ENCODE measurements at regions not wholly inside any gene's neighbourhood (a gene's known extent, or its start where the extent isn't known, plus 50 kb on each side); places are given as distances from the start of the nearest gene placed in this dataset.

DNA sequence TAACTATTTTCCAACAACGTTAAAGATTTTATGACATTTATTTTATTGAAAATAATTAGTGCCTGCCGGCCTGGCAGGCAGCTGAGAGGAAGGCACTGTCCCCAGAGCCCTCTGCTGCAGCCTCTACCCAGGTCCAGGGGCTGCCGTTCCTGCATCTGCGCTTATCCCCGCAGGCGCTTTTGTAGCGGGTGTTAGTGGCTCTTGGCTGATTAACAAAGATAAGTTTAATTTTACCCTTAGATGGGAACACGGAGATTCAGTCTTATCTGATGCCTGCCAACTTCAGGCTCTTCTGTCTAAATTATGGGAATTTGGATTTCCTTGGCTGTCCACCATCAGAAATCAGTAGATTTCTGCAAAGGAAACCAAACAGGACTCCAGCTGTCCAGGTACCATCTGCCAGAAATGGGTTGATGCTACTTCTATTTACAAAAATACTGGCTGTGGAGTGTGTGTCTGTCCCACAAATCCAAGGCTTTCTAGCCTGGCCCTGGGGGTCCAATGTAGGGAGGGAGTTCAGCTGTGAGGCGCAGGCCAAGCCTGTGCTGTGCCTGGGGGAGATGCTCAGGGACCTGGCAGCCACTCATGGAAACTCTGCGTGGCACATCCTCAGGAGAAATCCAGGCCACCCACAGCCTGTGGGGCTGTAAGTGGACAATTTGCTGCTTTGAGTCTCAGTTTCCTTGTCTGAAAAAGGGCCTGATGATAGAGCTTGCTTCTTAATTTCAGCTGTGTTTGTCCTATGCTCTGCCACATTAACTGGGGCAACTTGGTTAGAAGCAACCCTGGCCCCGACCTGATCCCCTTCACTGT lies 62.0 kb upstream of the IGFBP3 start:
- DNase-seq (ENCODE audit: low spot score): no peak

DNA sequence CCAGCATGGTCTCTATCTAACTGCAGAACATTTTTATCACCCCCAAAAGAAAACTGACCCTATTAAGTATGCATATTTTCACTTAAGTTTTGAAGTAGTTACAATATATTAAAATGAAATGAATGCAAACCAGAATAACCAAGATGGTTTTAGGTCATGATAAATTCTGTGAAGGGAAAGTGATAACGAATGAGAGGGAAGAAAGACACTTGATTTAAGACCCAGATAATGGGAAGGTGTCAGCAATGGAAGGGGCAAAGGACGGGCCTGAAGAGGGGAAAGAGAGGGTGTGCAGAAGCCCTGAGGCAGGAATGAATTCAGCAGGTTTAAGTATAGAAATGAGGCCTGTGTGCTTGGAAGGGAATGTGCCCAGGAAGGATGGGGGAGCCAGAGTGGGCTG lies 61.1 kb upstream of the IGFBP3 start:
- no peak for DNase-seq (ENCODE audit: low spot score)

DNA sequence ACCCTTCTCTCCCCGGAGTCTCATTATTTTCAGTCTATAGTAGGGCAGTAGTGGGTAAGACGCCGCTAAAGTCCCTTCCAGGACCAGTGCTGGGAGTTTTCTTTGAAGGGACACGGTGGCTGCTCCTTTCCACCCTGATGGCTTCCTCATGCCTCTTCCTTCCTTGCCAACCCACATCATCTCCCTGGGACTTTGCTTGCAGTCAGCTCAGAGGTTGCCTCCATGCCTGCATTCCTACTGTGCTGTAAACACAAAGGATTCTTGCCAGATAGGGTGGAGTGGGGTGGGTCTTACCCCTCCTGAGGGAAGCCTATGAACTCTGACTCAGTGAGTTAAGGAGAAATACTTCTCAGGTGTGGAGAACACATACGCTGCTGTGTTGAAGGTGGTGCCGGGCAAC lies 59.9 kb upstream of the IGFBP3 start:
- no peak for DNase-seq (ENCODE audit: low spot score)

DNA sequence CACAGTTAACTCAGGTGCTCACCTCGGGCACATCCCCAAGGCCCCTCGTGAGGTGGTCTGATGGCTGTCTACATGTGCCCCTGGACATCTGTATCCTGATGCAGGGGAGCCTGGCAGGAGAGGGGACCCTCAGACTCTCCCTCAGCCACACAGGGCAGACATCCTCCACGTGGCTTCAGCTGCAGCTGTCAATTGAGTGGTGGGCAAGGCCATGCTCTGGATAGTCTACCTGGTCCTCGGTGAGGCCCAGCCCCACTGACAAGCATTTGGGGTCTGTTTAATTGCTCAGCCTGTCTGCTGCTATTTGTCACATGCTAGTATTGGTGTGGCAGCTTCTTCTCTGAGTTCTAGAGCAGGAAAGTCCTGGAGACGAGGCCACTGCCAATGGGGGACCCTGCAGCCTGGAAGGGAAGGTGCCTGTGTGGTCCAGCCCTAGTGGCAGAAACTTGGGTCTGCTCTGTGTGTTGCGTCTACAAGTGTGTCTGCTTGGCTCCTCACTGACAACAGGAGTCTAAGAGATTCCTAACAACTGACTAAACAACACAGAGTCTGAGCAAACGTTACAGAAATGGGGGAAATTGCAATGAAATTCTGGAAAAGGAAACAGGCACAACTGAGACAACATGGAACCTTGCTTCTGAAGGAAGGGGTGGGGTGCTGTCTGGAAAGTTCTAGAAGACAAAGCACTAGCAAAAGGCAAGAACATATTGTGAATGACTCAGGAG lies 59.3 kb upstream of the IGFBP3 start:
- no peak for DNase-seq (ENCODE audit: low spot score)

DNA sequence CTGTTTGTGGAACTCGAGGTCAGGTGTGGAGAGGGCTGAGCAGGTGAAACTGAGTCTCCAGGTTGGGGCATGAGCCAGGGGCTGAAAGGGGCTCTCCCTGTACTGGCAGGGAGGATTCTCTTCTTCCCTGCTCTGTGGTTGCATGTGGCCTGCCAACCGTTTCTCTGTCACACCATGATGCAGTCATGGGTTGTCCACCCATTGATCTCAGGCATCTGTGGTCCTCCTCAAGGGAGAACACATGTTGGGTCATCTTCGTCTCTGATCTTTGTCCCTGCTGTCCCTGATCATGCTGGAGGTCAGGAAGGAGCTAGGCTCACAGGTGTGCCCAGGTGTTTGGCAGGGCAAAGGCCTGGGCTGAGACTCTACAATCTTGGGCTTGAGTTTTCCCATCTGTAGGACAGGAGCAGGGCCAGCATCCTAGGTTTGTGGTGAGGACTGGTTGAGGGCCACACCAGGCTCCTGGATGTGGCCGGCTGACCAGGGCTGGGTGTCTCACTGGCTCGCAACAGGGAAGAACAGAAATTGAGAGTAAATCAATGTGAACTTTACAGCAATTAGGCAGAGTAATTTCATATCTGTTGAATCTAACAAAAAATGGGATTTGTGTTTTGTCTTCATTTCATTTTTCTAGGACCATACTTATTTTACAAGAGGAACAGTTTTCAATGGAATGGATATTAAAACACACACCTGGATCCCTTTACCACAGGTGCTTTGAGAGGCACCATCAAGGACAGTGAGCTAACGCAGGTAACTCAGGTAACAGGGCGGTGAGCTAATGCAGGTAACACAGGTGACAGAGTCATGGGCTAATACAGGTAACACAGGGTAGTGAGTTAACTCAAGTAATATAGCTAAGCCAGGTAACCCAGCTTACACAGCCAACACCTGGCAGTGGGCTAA lies 58.5 kb upstream of the IGFBP3 start:
- no peak for DNase-seq (ENCODE audit: low spot score)

DNA sequence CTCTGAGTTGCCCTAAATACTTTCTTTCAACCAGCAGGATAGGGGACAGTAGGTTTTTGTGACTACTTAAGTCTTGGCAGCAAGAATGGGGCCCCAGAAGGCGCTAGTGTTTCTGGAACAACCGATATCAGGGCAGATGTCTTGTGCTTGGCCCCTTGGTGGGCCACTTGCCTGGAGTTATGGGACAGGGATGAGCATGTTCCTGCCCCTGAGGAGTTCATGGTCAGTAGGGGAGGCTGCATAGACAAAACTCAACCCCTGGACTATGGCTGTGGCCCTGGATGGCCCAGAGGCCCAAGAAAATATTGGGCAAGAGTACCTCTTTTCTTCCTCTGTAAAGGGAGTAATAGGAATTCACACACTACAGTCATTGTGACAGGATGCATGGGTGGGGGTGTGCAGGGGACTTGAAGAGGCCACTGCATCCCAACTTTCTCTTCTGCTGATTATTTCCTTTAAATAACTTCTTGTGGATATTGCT lies 57.7 kb upstream of the IGFBP3 start:
- no peak for DNase-seq (ENCODE audit: low spot score)

DNA sequence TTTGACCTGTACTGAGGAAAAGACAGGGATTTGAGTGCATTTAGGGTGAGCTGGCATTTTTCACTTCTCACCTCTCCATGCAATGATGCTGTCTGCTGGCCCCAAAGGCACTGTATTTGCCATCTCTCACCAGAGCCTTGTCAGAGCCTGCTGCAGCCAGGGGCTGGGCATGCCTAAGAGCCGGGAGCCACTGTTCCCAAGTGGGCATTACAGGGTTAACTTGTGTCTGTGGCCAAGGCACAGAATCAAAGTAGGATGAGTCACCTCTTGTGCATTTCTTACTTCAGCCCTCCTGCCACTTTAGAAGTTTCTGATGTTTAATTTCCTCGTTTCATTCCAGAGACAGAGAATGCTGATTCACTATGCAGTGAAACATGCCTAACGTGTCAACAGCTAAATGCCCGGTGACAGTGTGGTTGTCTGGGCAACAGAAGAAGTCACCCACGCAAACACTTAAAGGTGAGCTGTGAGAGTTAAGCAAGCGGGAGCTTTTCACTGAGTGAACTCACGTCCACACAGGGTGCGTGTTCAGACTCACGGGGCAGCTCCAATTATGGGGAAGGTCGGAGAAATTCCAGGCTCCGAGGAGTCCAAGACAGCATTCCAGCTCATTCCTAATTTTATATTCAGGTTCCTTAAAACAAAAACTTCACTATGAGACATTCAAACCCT lies 57.1 kb upstream of the IGFBP3 start:
- DNase-seq (ENCODE audit: low spot score): no peak

DNA sequence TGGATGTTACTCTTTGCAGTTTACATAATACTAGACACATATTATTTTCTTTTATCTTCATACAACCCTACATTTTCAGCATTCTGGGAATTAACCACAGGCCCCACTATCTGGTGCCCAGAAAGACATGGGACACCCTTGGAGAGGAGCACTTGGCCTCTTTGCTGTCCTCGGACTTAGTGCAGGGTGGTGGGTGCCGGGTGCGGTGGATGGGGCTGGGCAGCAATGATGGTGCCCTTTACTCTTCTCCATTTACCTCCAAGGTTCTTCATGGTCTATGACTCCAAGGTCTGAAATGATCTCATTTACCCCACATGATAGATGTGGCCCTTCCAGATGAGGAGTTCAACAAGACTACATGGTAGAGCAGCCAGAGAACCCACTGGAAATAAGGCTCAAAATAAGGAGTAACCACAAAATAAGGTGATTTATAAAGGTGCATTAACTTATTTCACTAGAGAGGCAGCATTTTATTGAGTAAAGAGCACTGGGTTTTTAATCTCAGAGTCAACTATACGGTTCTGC lies 56.2 kb upstream of the IGFBP3 start:
- DNase-seq (ENCODE audit: low spot score): no peak

DNA sequence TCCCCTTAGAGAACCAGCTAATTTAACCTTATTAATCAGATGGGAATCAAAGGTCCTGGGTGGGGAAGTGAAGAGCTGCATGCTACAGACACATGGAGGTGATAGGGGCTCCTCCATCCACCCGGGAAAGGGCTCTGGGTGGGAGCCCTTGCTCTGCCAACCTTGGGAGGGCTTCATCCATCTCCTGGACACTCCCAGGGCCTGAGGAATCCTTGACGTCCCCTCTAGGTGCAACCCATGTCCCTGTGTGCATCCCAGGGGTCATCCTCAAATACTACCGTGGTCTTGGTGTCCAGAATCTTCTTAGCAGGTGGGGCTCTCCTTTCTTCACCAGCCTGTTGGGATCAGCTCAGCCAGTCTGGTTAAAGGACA lies 55.4 kb upstream of the IGFBP3 start:
- no peak for DNase-seq (ENCODE audit: low spot score)

DNA sequence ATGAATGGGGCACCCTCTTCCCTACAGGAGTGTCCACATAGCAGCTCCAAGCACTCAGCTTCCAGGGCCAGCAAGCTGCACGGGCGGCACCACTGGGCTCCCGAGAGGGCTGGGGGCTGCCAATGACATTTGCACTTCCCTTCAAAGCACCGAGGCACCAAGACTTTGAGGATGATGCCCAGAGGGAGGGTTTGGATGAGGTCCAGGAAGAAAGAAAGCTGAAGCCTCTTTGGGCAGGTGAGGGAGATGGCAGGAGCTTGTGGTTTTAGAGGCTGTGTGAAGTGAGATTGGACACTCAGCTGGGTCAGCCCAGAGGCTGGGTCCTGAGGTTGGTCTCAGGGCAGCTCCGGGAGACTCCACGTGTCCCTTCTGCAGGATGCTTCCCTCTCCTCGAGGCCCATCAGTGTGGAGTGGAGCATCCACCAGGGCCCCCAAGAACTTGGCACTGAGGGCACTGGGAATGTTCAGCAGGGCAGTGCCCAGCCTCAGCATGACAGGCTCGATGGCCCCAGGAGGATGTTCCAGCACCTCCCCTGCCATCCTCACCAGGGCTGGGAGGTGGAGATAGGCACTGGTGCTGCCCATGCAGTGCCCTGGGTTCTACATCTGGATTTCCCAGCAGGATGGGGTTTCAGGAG lies 54.9 kb upstream of the IGFBP3 start:
- DNase-seq (ENCODE audit: low spot score): no peak

DNA sequence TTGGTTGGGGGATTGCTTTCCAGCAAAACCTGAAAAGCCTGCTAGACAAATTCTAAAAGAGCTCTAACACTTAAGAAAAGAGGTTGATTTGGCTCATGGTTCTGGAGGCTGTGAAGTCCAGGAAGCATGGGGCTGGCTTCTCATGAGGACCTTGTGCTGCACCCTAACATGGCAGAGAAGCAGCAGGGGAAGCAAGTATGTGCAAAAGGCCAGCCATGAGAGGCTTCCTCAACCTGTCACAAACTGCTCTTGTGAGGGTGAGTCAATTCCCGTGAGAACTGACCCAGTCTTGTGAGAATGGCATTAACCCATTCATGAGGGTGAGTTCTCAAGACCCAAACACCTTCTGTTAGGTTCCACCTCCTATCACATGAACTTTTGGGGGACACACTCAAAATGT lies 54.3 kb upstream of the IGFBP3 start:
- no peak for DNase-seq (ENCODE audit: low spot score)

DNA sequence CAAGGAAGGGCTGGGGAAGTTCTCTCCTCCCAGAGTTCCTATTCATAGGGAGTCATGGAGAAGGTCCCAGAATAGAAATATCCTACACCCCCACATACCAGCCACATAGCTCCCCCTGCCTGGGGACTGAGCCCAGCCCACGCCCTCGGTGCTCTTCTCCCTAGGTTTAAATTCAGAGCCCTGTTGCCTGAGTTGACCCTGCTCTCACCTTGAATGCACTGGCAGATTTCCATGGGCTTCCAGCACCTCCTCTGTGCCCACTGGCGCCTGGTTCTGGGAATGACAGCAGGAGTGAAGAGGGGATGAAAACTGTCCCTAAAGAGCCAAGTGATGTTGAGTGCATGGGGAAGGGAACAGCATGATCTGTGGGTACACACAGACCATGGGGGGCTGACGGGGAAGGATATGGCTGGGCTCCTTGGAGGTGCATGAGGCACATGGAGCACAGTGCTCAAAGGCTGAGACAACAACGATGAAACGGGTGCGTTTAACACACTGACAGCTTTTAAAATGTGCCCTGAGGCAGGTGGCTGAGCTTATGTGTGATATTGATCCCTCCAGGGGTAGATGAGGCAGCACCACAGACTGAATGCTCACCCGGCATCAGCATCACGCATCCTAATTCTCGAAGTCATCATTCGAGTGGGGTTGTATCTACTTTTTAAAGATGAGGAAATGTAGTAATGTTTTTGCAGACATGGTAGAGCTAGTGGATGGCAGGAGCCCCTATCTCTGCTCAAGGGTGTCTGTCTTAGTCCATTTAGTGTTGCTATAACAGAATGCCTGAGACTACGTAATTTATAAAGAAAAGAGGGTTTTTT lies 53.7 kb upstream of the IGFBP3 start:
- DNase-seq (ENCODE audit: low spot score): no peak

DNA sequence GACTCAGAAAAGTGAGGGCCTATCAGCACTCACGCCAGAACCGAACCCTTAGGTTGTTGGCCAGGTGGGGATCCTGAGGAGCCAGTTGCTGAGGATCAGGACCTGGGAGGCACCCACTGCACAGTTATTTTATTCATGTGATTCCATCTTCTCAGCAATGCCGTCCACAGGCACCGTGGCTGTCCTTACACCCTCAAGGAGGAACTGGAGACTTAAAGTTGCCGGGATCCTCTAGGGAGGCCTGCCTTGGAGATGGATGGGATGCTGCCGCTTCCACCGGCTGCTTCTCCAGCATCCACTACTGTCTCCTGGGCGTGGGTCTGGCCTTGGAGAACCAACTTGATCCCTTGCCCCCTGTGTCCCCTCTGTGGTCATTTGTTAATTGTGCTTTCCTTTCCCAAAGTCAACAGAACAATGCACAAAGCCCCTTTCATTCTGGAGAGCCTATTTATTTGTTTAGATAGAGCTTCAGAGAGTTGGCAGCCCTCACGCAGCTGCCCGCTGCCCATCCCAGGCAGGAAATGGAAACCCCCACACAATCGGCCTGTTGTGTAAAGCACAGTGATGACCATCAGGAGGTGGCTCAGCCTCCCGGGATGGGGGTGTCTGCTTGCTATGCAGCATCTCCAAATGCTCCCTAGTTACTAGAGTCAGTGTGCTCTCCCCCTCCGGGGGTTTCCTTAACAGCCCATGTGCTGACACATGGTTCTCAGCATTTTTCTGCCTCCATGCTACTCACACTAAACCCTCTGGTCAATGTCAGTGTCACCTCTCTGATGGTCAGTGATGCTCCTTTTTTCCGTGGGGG lies 52.9 kb upstream of the IGFBP3 start:
- DNase-seq (ENCODE audit: low spot score): no peak

DNA sequence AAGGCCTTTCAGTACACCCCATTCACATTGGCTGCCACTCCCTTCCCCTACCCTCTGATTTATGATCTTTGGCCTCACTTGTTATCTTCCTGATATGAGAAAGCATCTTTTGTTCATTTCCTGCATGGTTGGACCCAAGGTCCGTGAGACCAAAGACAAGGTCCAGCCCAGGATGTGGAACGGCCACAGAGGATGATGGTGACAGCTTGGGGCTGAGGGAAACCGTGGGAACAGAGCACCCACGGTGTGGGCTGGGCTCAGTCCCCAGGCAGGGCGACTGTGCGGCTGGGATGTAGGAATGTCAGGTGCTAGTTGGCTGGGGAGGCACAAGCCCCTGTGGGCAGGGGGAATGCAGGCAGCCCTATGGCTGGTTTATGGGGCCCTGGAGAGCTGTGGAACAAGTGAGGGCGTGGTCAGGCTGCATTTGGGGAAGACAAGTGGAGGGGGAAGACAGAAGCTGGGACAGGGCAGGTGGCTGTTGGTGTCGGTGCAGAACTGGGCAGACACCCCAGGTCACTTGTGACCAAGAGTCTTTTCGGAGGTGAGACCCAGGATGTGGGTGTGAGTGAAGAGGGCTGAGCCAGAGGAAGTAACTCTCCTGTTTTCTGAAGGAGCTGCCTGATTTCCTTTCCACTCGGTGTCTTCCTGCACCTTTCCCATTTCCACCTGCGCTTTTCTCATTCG lies 51.7 kb upstream of the IGFBP3 start:
- no peak for DNase-seq (ENCODE audit: low spot score)

DNA sequence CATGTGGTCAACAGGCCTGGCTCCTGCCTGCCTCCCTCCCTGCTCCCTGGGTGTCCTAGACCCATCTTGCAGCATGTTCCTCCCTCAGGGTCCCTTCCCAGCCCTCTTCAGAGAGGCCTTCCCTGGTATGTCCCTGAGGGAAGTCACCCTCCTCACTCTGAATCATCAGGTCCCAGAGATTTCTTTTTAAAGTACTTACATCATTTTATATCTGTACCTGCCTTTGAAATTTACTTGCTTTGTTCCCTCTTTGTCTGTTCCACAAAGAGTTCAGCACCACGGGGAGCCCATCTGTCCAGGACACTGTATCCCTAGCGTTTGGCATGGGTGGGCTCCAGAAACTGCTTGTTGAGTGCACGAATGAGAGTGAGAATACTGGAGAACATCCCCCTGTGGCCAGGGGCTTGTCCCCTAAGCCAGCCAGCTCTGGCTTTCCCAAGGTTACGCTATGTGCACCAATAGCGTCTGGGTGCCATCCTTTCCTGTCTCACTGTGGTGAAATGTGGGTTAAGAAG lies 50.6 kb upstream of the IGFBP3 start:
- no peak for DNase-seq (ENCODE audit: low spot score)

DNA sequence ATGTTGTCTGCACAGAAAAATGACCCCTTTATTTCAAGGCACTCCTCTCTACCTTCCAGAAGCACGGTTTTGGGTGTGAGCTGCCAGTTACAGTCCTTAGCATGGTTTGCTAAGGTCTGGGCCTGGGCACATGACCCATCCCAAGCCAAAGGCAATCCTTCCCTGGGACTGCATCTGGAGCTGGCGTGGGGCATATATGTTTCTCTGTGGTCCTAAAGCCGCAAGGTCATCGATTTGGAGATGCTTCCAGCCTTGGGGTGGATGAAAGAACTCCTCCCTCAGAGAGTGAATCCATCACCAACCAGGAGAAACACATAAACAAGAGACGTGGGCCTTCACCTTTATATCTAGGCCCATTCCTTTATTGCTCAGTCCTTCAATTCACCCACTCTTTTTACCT lies 50.1 kb upstream of the IGFBP3 start:
- DNase-seq (ENCODE audit: low spot score): no peak
